ENCODE measurements at regions not wholly inside any gene's neighbourhood (a gene's known extent, or its start where the extent isn't known, plus 50 kb on each side); places are given as distances from the start of the nearest gene placed in this dataset.

GRCh38 chr2:180124273-180125139 is 117.4 kb upstream of the CWC22 start:
- no peak for TF ChIP-seq POLR2A (IDR thresholded peaks at IDR 0.05)
- TF ChIP-seq CTCF (IDR thresholded peaks at IDR 0.05): peak in 5 of 6 experiments; percentile 22 to 72 (median 56)
